Thyroid gland (tissue), 4 donors: ENCODE measurements at regions not wholly inside any gene's neighbourhood (a gene's known extent, or its start where the extent isn't known, plus 50 kb on each side); places are given as distances from the start of the nearest gene placed in this dataset.

Experiments
- DNase-seq, 2 donors: peaks; one replicate each; pipeline ENCODE4 v3.0.0-alpha.2; 2019
- H3K27ac ChIP-seq, 3 donors: fragments of 200-600 bp; sonication (generic); 1 replicate in 2 of 3; 2 replicates in 1 of 3; pipeline ENCODE4 v1.5.1; 2016 to 2019; ENCODE audit warnings: mild to moderate bottlenecking in 1 of 3, moderate library complexity in 1 of 3
- H3K27me3 ChIP-seq: fragments of 200-600 bp; sonication (generic); one replicate; pipeline ENCODE4 v1.5.1; 2019
- H3K36me3 ChIP-seq, 2 donors: fragments of 200-600 bp; sonication (generic); one replicate each; pipeline ENCODE4 v1.5.1; 2016 to 2019
- H3K4me1 ChIP-seq, 2 donors: fragments of 200-600 bp; sonication (generic); one replicate each; pipeline ENCODE4 v1.5.1; 2017 to 2019
- H3K4me3 ChIP-seq, 3 donors: fragments of 200-600 bp; sonication (generic); replicated peaks in 1 of 3; 1 replicate in 2 of 3; 2 replicates in 1 of 3; pipeline ENCODE4 v1.5.1; 2016; ENCODE audit warnings: mild to moderate bottlenecking in 1 of 3
- H3K9me3 ChIP-seq: fragments of 200-600 bp; sonication (generic); one replicate; pipeline ENCODE4 v1.5.1; 2017
- CTCF ChIP-seq, 6 experiments: fragments of 200-600 bp in 3 of 6; fragments of 450-650 bp in 3 of 6; sonication (generic) in 3 of 6; IDR thresholded peaks; one replicate each; pipeline ENCODE4 v1.5.1; 2016 to 2019; ENCODE audit warnings: antibody characterized with exemption in 6 of 6, mild to moderate bottlenecking in 2 of 6, inconsistent platforms in 1 of 6, moderate library complexity in 1 of 6
- POLR2A ChIP-seq, 2 donors: fragments of 450-650 bp; IDR thresholded peaks; one replicate each; pipeline ENCODE4 v1.6.1; 2017; ENCODE audit warnings: antibody characterized with exemption in 2 of 2, mild to moderate bottlenecking in 2 of 2, moderate library complexity in 1 of 2
- WGBS, 2 donors: methylation state at CpG; one replicate each; pipeline ENCODE4 v1.1.5; 2017; 5-methylcytosine and 5-hydroxymethylcytosine counted together
- intact Hi-C: fragments of 100-400 bp; cut with DNase I; formaldehyde crosslinking; loops from one replicate; pipeline ENCODE4 v1.15.1; 2023

DNA sequence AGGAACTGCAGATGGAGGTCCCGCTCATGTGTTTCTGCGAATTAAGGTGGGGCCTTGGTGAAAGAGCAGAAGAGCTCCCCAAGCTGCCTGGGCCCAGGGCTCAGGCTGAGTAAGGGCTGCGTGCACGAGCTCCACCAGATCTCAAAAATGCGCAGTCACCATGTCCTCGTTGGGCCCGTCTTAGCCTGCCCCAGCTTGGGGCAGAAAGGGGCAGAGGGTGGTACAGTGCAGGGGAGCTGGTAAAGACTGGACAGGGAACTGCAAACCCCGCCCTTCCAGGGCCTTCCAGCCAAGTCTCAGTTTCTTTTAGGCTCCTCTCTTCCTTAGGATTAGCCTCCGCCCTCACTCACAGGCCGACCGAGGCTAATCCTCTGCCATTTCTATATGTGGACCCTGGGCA is 101.6 kb downstream of the FOXF2 start:
- Histone ChIP-seq H3K27ac (no peak overlapping the region), H3K36me3 (no peaks in the 10 kb centered on the region), H3K4me1 (no peaks in the 10 kb centered on the region), H3K9me3 (no peaks in the 10 kb centered on the region), H3K27me3 (no peaks in the 10 kb centered on the region), H3K4me3 (no peak overlapping the region)
- intact Hi-C loops = no loop called here
- TF ChIP-seq POLR2A (IDR thresholded peaks at IDR 0.05) (no peak), CTCF (IDR thresholded peaks at IDR 0.05) (no peak)
- WGBS, 2 donors = 91 to 92% methylated on average over 11 of the region's 11 CpGs
- no peak for DNase-seq

- intact Hi-C loops = no loop called here
- no peak for DNase-seq
These were observed 102.4 kb downstream of the FOXF2 start for GRCh38 chr6:1491591-1492319.

GRCh38 chr6:1494671-1495070 is 105.3 kb downstream of the FOXF2 start:
- DNase-seq = no peak
- Histone ChIP-seq H3K27me3 (no peaks in the 10 kb centered on the region), H3K4me3 (no peak overlapping the region), H3K27ac (no peak overlapping the region), H3K9me3 (no peaks in the 10 kb centered on the region), H3K36me3 (no peaks in the 10 kb centered on the region), H3K4me1 (no peaks in the 10 kb centered on the region)
- intact Hi-C loops = no loop called here
- no peak for TF ChIP-seq CTCF (IDR thresholded peaks at IDR 0.05)
- TF ChIP-seq POLR2A (IDR thresholded peaks at IDR 0.05) = no peak
- WGBS, 2 donors = 82 to 84% methylated on average over 9 of the region's 9 CpGs

More at GRCh38 chr6:1491591-1492319, 102.4 kb downstream of the FOXF2 start:
- Histone ChIP-seq H3K27ac (no peak overlapping the region), H3K4me3 (no peak overlapping the region), H3K4me1 (no peaks in the 10 kb centered on the region), H3K9me3 (no peaks in the 10 kb centered on the region), H3K27me3 (no peaks in the 10 kb centered on the region), H3K36me3 (no peaks in the 10 kb centered on the region)
- TF ChIP-seq CTCF (IDR thresholded peaks at IDR 0.05) (no peak), POLR2A (IDR thresholded peaks at IDR 0.05) (no peak)
- WGBS, 2 donors = 79 to 86% methylated on average over 9 to 10 of the region's 10 CpGs

GRCh38 chr6:1495344-1495743 is 106.0 kb downstream of the FOXF2 start:
- intact Hi-C loops = no loop called here
- WGBS, 2 donors = 80 to 86% methylated on average over 4 of the region's 4 CpGs
- H3K9me3 ChIP-seq = no peaks in the 10 kb centered on the region
- no peaks in the 10 kb centered on the region for H3K4me1 ChIP-seq
- no peak for DNase-seq
- no peaks in the 10 kb centered on the region for H3K36me3 ChIP-seq
- no peak overlapping the region for H3K27ac ChIP-seq
- no peaks in the 10 kb centered on the region for H3K27me3 ChIP-seq
- TF ChIP-seq POLR2A (IDR thresholded peaks at IDR 0.05) = no peak
- TF ChIP-seq CTCF (IDR thresholded peaks at IDR 0.05) = no peak
- H3K4me3 ChIP-seq = no peak overlapping the region

DNA sequence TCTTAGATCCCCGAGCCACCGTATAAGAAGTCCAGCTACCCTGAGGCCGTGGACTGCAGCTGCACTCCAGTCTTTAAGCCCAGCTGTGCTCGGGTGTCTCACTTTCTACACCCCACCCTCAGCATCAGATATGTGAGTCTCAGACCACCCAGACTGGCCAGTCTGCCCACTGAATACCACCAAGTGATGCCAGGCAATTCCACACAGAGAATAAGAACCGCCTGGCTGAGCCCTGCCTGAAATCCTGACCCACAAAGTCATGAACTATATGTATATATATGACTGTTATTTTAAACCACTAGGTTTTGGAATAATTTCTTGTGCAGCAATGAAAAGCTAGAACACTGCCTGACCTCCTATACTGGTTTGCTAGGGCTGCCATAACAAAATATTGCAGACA is 106.7 kb downstream of the FOXF2 start:
- H3K27ac ChIP-seq = no peak overlapping the region
- TF ChIP-seq POLR2A (IDR thresholded peaks at IDR 0.05) (no peak), CTCF (IDR thresholded peaks at IDR 0.05) (no peak)
- intact Hi-C loops = no loop called here

More for the DNA sequence above, 106.7 kb downstream of the FOXF2 start:
- no peaks in the 10 kb centered on the region for H3K4me1 ChIP-seq
- no peaks in the 10 kb centered on the region for H3K9me3 ChIP-seq
- 91 to 99% methylated on average over 5 of the region's 5 CpGs for WGBS, 2 donors
- no peaks in the 10 kb centered on the region for H3K36me3 ChIP-seq
- no peak overlapping the region for H3K4me3 ChIP-seq
- DNase-seq = no peak
- H3K27me3 ChIP-seq = no peaks in the 10 kb centered on the region
